ENCODE measurements at regions not wholly inside any gene's neighbourhood (a gene's known extent, or its start where the extent isn't known, plus 50 kb on each side); places are given as distances from the start of the nearest gene placed in this dataset.

DNA sequence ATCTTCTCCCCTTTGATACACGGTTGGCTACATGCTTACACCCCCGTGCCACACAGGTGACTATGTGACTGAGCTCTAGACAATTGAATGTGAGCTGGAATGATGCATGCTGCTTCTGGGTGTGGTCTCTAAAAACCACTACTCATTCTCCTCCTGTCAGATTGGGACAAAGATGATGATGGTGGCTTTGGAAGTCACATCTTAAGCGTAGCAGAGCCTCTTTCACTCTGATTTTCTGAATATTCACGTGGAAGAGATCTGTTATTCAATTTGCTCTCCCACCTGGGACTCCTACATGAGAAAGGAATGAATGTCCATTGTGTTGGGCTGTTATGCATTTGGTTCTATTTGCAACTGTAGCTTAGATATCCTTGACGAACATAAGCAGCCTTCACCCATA lies 763.6 kb upstream of the EEF2KMT start:
- TF ChIP-seq RAD21 (IDR thresholded peaks at IDR 0.05; ENCODE audit: low read depth) (no peak), YY1 (IDR thresholded peaks at IDR 0.05; ENCODE audit: extremely low read depth, insufficient replicate concordance, low read depth, low read length) (no peak), EZH2phosphoT487 (IDR thresholded peaks at IDR 0.05; ENCODE audit: borderline replicate concordance) (no peak), JUND (IDR thresholded peaks at IDR 0.05) (no peak), POLR2A (IDR thresholded peaks at IDR 0.05; ENCODE audit: borderline replicate concordance, extremely low read depth, insufficient read depth, insufficient read length) (no peak)
- TF ChIP-seq, protein P1, sequence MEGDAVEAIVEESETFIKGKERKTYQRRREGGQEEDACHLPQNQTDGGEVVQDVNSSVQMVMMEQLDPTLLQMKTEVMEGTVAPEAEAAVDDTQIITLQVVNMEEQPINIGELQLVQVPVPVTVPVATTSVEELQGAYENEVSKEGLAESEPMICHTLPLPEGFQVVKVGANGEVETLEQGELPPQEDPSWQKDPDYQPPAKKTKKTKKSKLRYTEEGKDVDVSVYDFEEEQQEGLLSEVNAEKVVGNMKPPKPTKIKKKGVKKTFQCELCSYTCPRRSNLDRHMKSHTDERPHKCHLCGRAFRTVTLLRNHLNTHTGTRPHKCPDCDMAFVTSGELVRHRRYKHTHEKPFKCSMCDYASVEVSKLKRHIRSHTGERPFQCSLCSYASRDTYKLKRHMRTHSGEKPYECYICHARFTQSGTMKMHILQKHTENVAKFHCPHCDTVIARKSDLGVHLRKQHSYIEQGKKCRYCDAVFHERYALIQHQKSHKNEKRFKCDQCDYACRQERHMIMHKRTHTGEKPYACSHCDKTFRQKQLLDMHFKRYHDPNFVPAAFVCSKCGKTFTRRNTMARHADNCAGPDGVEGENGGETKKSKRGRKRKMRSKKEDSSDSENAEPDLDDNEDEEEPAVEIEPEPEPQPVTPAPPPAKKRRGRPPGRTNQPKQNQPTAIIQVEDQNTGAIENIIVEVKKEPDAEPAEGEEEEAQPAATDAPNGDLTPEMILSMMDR (IDR thresholded peaks at IDR 0.05 in 2 of 3, conservative IDR thresholded peaks at IDR 0.05 in 1 of 3; ENCODE audit: borderline replicate concordance in 1 of 3, insufficient read depth in 1 of 3, low read depth in 2 of 3, low read length in 2 of 3) = no peak
